Endothelial cell of umbilical vein (primary cell): ENCODE measurements at regions not wholly inside any gene's neighbourhood (a gene's known extent, or its start where the extent isn't known, plus 50 kb on each side); places are given as distances from the start of the nearest gene placed in this dataset.
"Not testable (repeated sequence)": the region's sequence is repeated elsewhere in the genome, so short reads cannot be mapped to it uniquely, and the experiment has no call there.

Experiments
- CTCF ChIP-seq, 2 donors: IDR thresholded peaks; 1 replicate in 1 of 2; 2 replicates in 1 of 2; pipeline ENCODE4 v1.5.1; 2011; ENCODE audit warnings: low read length in 2 of 2, mild to moderate bottlenecking in 2 of 2, moderate library complexity in 2 of 2, control low read depth in 1 of 2, inconsistent platforms in 1 of 2, low read depth in 1 of 2; ENCODE audit not compliant: insufficient read depth in 1 of 2; ENCODE audit errors: extremely low read depth in 1 of 2
- EZH2 ChIP-seq: IDR thresholded peaks from 2 replicates; pipeline ENCODE4 v1.6.1; 2012; ENCODE audit warnings: borderline replicate concordance, low read depth, mild to moderate bottlenecking, moderate library complexity, low read length, inconsistent platforms; ENCODE audit not compliant: severe bottlenecking
- FOS ChIP-seq: IDR thresholded peaks from 2 replicates; pipeline ENCODE4 v1.6.1; 2011; ENCODE audit warnings: mild to moderate bottlenecking, low read length, moderate library complexity, borderline replicate concordance; ENCODE audit not compliant: insufficient read depth
- GATA2 ChIP-seq: IDR thresholded peaks from 2 replicates; pipeline ENCODE4 v1.7.0; 2011; ENCODE audit warnings: low read depth, mild to moderate bottlenecking, moderate library complexity, mixed read lengths, low read length; ENCODE audit not compliant: insufficient read length, insufficient read depth
- MAX ChIP-seq: IDR thresholded peaks from 2 replicates; pipeline ENCODE4 v1.6.1; 2011; ENCODE audit not compliant: insufficient read depth, insufficient read length
- MYC ChIP-seq: IDR thresholded peaks from one replicate; pipeline ENCODE4 v1.6.1; 2011; ENCODE audit warnings: mild to moderate bottlenecking, low read depth, low read length
- POLR2A ChIP-seq: IDR thresholded peaks from 2 replicates; pipeline ENCODE4 v1.6.1; 2012; ENCODE audit warnings: low read depth, mild to moderate bottlenecking, control low read depth, low read length
- POLR2AphosphoS5 ChIP-seq: IDR thresholded peaks from 2 replicates; pipeline ENCODE4 v1.6.1; 2012; ENCODE audit warnings: low read depth, mild to moderate bottlenecking, control low read depth, low read length, moderate library complexity; ENCODE audit not compliant: insufficient read depth

DNA sequence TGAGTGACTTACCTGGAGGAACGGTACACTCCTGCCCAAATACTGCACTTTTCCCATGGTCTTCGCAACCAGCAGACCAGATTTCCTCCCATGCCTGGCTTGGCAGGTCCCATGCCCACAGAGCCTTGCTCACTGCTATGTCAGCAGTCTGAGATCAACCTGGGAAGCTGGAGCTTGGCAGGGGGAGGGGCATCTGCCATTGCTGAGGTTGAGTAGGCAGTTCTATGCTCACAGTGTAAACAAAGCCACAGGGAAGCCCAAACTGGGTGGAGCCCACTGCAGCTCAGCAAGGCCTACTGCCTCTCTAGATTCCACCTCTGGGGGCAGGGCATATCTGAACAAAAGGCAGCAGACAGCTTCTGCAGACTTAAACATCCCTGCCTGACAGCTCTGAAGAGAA is 435.3 kb upstream of the STEAP1 start:
- not testable (repeated sequence) for TF ChIP-seq CTCF (IDR thresholded peaks at IDR 0.05; ENCODE audit: extremely low read depth in 1 of 2, insufficient read depth in 1 of 2, low read depth in 1 of 2, low read length in 2 of 2); POLR2A; EZH2; MAX; MYC; POLR2AphosphoS5; GATA2; FOS
